NCI-H2196 (cell line): ENCODE measurements at regions not wholly inside any gene's neighbourhood (a gene's known extent, or its start where the extent isn't known, plus 50 kb on each side); places are given as distances from the start of the nearest gene placed in this dataset.
"Not testable (repeated sequence)": the region's sequence is repeated elsewhere in the genome, so short reads cannot be mapped to it uniquely, and the experiment has no call there.

Experiments used
- DNase-seq: peaks from one replicate; lab custom pipeline; 2025; ENCODE audit not compliant: unreplicated experiment; lab: John Stamatoyannopoulos, UW

DNA sequence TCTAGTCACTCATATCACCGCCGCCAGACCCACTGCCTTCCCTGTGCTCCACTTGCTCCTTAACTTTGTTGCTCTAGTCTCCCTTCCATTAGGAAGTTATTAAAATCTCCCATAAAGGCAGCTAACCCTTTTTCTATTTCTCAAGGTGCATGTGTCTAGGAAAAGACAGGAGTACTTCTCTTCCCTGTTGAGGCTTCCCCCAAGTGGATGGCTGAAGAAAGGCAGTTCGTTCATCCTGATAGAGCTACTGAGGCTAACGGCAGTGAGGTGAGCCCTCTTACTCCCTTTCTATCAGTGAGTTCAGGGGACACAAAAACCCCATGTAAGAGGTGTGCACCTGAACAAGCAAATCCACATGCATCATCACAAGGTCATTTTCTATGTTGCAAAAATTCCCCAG, 397.8 kb downstream of the IGSF11 start:
- DNase-seq, result no peak

DNA sequence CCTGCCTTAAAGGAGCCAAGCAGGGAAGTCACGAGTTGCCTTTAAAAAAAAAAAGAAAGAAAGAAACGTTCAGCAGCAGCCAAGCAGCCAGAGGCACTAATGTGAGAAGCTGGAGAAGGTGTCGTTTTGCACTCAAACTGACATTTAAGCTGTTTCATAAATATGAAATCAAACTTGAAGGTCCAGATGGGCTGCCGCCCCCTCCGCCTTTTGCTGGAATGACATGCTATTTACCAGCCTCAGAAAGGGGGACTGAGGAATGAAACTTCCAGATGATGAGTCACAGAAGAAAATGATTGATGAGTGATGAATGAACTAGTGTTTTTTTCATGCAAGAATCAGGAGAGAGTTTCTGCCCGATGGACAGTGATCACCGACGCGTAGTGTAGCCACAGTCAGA, 396.8 kb downstream of the IGSF11 start:
- no peak for DNase-seq

DNA sequence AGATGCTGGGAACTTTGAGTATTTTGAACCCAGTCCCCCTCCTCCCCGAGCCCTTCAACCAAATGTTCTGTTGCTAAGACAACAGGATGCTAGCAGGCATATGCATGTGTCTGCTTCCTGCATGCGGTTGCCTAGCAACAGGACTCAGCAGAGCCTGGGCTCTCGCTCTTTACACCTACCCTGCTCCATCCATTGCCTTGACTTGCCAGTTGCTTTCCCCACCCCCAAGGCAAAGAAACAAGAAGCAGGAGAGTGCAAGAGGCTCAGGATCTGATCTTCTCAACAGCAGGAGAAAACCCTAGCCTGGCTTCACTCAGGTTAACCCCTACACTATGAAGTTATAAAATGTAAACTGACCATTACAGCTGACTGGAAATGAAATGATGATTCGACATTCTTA, 393.0 kb downstream of the IGSF11 start:
- peak; percentile 84 for DNase-seq

DNA sequence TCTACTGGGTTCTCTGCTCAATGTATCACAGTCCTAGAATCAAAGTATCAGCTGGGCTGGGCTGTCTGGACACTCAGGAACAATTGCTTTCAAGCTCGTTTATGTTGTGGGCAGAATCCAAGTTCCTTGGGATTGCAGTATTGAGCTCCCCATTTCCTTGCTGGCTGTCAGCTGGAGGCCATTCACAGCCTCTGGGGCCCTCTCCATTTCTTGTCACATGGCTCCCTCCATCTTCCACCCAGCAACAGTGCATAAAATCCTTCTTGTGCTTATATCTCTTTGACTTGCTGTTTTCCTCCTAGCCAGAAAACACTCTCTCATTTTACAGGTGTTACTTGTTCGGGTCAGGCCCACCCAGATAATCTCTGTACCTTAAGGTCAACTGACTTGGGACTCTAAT, 363.5 kb downstream of the IGSF11 start:
- no peak for DNase-seq

DNA sequence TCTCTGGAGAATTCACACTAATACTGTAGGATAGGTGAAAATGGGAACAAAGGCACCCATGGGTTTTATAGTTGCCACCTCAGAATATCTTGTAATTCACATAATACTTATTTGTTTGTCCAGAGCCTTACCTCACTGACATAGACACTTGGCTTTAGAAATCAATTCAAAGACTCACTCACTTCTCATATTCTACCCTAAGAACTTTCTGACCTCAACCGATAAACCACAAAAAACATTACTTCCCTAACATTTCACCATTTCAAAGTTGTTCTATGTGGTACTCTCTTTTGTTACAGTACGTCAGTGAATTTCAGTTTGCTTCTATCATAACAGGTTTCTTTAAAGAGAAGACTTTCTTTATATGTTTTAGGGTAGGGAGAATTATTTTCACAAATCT, 359.3 kb downstream of the IGSF11 start:
- DNase-seq, result no peak

DNA sequence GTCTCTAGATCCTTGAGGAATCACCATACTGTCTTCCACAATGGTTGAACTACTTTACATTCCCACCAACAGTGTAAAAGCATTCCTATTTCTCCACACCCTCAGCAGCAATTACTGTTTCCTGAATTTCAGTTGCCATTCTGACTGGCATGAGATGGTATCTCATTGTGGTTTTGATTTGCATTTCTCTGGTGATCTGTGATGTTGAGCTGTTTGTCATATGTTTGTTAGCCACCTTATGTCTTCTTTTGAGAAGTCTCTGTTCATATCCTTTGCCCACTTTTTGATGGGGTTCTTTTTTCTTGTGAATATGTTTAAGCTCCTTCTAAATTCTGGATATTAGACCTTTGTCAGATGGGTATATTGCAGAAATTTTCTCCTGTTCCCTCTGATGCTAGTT, 356.0 kb downstream of the IGSF11 start:
- not testable (repeated sequence) for DNase-seq

DNA sequence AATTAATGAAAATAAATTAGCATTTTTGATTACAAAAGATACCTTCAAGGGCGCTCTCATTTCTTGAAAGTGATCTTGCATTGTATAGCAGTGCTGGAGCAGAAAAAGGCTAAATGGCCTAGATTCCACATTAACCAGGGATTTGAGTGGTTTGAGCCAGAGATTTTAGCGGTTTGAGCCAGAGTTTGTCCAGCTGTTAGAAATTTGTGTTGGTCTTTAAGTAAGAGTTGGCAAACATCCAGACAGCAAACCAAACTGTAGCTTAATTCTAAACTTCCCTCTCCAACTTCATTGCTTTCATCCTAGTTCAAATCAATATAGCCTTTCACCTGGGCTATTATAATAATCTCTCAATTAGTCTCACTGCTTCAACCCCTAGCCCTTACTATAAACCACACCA, 351.7 kb downstream of the IGSF11 start:
- no peak for DNase-seq

DNA sequence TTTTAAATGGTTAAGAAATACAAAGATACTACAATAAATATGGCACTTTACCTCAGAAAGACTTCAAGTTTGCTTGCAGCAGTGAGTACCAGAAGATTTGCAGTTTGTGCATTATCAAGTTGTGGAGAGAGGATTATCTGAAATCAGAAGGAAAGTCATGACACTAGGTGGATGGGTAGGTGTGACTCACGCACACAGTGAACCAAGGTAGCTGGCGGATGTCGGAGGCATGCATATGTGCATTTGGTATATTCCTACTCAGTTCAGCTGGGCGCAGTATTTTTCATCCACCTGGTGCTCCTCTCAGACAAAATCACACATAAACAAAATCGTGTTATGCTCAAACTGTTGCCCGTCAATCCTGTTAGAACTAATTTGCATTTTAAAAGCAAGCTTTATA, 351.0 kb downstream of the IGSF11 start:
- DNase-seq, result no peak

DNA sequence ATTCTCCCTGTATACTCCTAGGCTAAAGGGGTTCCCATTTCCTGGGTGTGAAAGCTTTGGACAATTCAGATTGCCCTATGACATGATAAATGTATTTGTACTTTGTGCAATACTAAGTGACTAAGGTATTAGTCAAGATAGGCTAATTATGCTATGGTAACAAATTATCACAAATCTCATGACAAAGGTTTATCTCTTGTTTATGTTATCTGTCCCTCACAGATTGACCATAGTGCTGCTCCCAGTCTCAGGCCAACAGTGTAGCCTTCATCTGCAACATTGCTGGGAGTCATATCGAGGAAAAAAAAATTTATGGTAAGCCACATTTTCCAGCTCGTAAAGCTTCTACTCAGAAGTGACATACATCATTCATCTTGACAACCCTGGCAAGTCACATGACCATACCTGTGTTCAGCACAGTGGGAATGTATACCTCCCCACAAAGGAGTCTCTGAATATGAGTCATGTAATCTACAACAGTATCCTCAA, 346.2 kb downstream of the IGSF11 start:
- no peak for DNase-seq

DNA sequence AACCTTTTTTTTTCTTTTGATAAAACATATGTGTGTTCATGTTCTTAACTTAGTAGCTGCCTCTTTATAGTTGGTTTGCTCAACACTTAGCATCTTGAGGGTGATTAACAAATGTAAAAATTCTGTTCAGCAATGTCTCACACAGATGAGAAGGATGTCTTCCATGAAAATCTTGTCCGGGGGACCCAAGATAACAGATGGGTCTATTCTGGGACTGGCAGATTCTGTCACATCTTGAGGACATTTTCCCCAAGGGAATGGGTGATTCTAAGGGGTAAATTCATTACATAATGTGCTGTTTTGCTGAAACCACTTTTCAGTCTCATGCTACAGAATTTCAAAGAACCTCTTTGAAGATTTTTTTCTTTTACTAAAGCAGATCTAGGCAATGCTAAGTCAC, 342.2 kb downstream of the IGSF11 start:
- no peak for DNase-seq

DNA sequence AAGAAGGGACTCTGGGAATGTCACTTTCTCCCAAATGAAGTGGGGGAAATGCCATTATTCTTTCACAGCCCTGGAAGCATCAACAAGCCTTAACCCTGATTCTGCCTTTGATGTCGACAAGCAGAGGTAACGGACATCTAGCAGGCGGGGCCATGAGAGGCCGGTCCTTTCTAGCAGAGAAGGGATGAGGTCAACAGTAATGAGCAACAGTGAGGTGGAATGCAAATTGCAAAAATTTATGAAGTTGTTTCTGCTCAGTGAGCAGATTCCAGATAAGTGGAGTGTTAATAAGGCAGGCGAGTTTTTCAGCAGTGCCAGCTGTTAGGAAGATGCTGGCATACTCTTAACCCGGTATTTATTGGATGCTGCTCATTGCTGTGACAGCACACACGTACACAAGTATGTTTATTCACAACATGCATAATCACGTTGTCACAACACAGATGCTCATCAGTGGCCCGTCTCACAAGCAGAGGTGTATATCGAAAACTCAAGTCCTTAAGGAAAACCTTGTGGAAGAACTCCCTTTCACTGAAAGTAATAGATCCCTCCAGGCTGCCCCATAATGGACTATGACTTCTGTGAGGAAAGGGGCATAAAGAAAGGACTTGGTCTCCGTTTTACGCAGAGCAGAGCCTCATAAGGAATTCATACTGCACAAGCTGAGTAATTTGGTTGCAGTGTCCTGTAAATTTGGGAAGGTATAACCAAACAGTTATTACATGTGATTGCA, 329.0 kb downstream of the IGSF11 start:
- DNase-seq, result no peak

DNA sequence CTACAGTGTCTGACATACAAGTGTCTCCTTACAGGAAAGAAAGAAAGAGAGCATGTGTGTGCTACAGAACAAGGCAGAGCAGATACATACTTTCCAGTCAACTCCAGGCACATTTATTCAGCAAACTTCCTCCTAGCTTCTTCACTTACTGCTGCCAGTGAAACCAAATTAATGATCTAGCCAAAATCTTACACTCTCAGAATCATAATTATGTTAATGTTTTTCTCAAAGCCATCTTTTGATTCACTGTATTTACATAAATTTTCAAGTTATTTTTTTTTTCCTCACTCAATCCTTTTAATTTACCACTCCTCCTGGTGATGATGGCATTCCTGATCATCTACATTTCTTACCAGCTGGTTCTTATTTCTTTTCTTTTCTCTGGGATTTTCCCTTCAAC, 326.7 kb downstream of the IGSF11 start:
- DNase-seq, result no peak

DNA sequence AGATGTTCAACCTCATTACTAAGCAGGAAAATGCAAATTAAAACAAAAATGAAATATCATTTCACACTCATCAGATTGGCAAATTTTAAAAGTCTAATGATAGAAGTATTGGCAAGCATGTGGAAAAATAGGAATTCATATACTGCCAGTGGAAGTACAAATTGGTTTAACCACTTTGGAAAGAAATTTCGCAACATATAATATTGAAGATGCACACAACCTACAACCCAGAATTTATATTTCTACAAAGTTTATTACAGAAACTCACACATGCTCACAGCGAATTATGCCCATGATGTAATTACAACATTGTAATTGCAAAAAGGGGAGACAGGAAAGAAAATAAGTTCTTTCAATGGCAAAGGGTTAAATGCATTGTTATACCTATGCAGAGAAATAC, 324.1 kb downstream of the IGSF11 start:
- DNase-seq, result no peak

DNA sequence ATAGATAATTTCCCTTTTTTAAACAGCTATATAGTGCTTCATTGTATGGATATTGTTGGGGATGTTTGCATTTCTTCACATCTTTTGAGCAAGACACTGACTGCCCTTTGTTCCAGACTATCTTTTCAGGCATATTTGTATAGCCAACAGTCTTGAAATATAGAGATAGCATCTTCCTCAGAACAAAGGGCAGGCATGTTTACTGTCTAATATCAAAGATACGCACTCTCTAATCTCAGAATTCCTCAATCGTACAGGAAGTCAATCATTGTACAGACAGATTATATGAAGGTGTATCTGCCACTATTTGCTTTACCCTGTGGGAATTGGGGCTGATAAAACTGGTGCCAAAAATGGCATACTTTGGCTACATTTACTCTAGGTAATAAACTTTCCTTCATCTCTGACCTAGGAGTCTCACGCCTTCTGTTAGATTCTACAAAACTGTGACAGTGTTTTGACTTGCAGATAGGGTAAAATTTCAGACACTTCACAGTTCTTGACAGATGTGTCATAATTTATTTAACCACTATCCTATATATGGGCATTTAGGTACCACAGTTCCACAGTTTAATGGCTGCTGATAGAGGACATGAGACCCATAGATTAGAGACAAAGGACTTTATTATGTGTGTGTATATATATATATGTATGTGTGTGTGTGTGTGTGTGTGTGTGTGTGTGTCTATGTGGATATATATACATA, 321.0 kb downstream of the IGSF11 start:
- DNase-seq, result no peak

DNA sequence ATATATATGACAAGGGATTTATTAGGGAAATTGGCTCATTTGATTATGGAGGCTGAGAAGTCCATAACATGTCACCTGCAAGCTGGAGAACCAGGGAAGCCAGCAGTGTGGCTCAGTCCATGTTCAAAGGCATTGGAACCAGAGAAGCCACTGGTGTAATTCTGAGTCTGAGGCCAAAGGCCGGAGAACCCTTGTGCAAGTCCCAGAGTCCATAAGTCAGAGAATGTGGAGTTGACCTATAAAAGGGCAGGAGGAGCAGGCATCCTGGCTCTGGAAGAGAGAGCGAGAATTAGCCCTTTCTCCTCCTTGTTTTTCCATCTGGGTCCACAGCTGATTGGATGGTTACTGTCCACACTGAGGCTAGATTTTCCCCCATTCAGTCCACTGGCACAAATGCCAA, 319.8 kb downstream of the IGSF11 start:
- no peak for DNase-seq

DNA sequence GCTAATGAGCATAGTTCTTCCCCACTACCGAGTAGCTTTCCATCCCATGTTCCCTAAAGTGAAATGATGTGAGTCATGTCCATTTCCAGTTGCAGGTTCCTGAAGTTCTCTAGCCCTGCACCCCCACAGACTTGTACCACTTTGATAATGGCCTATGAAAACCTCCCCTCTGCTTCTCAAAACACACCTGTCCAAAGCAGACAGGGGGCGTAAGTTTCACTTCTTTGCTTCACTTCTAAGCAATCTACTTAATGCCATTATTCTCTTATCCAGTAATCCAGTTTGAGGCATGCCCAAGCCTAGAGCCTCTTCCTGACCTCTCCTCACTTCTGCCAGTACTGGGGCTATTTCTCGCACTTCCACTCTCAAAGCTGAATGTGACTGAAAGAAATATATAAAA, 305.1 kb downstream of the IGSF11 start:
- no peak for DNase-seq

DNA sequence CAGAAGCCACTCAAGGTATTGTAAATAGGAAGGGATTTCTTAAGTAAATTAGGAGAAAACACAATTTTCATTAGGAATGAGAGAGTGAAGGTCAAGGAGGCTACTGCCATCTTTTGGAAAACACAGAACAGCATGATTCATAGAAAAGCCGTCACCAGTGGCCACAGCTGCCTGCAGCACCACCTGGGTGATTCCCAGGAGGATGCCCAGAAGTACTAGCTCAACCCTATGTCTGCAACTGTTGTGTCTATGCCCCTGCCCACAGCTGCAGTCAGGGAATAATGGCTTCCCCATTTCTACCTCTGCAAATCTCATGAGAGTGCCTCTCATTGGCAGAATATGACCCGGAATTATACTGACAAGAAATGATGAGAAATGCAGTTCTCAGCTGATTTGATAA, 300.0 kb downstream of the IGSF11 start:
- DNase-seq, result no peak

DNA sequence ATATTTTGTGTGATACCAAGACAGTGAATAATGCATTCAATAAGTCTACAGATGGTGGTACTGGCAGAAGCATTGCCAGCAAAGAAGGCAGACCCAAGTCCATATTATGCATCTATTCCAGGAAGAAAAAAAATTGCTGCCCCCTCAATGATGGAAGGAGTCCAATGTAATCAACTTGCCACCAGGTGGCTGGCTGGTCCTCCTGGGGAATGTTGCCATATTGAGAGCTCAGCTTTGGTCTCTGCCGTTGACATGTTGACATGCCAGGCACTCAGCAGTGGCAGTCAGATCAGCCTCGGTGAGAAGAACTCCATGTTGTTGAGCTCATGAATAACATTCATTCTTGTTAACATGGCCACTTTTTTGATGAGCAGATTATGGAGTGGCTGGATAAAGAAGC, 298.5 kb downstream of the IGSF11 start:
- DNase-seq, result no peak

DNA sequence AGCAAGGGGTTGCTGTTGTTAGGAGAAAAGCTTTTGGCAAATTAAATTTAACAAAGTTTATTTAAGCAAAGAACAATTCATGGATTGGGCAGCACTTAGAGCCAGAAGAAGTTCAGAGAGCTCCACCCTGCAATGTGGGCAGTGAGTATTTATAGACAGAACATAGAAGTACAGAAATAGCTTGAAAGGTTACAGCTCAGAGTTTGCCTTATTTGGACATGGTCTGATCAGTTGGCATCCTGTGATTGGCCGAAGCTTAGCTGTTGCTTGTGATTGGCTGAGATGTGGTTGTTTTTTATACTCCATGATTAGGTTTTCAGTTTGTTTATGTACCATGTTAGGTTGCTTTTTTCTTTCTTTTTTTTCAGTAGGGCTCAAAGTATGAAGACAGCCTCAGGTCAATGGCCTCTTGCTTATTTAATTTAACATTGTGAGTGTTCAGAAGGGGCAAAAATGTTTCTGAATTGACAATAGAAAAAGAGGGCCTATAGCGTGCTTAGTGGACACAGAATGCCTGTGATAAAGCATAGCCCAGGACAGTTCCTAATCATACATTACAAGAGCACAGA, 293.8 kb downstream of the IGSF11 start:
- no peak for DNase-seq

DNA sequence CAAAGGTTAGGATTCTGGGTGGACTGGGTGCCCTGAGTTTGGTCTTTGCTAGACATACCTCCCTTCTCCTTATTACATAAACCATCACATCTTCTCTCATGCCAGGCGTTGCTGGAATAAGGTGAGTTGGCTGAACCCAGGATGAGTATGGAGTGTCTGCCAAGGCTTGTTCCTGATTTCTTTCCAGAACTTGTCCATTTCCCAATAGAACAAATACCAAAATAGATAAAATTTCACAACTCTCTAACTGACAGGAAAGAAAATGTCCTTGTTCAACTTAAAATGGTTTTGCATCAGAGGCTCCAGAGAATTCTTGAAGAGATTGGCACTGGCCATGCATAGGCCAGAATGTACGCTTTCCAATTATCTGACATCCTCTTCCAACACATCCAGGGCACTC, 291.9 kb downstream of the IGSF11 start:
- no peak for DNase-seq

DNA sequence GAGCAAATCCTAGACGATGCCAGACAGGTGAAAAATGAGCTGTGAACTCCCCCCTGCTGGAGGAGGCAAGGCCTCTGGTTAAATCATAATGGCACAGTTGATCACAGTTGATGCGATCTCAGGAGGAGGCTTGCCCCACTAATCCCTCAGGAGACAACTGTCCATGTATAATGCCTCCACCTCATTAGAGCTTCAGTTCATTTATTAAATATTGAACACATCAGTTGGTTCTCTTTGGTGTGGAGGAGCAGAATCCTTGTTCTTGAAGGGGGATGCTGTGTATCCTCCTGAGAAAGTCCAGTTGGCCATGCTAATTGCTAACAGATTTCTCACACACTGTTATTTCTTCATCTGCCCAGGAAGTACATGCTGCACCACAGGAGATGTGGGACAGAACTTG, 290.5 kb downstream of the IGSF11 start:
- no peak for DNase-seq
